HG03442 (cell line): ENCODE measurements at regions not wholly inside any gene's neighbourhood (a gene's known extent, or its start where the extent isn't known, plus 50 kb on each side); places are given as distances from the start of the nearest gene placed in this dataset.

ENCODE experiments used
- ATAC-seq: cut with Tn5 transposase; IDR thresholded peaks from one replicate; pipeline ENCODE4 v1.9.1; 2021; ENCODE audit warnings: mild to moderate bottlenecking, moderate library complexity; ENCODE audit not compliant: unreplicated experiment

GRCh38 chr10:30127120-30127541 is 67.7 kb upstream of the JCAD start:
- ATAC-seq: no peak

DNA sequence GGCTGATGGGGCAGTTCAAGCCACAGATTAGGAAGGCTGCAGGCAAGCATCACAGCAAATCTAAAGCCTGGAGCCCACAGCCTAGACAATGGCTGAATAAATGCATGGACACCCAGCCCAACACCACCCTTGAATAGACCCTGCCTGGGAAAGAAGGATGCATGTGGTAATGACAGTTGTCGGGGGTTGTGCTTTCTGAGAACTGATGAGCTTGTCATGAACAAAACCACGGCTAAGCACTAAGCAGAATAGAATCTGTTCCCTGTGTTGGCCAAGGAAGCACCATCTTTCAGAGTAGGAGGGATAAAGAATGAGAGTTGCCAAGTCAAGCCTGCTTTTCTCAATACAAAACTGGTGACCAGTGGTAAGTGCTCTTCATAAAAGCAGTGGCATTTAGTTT is 66.1 kb upstream of the JCAD start:
- no peak for ATAC-seq

- no peak for ATAC-seq
These were observed 65.3 kb upstream of the JCAD start for GRCh38 chr10:30124704-30125103.

- no peak for ATAC-seq
These were observed 62.0 kb upstream of the JCAD start for GRCh38 chr10:30121401-30121800.

GRCh38 chr10:30118590-30118989 is 59.2 kb upstream of the JCAD start:
- no peak for ATAC-seq

DNA sequence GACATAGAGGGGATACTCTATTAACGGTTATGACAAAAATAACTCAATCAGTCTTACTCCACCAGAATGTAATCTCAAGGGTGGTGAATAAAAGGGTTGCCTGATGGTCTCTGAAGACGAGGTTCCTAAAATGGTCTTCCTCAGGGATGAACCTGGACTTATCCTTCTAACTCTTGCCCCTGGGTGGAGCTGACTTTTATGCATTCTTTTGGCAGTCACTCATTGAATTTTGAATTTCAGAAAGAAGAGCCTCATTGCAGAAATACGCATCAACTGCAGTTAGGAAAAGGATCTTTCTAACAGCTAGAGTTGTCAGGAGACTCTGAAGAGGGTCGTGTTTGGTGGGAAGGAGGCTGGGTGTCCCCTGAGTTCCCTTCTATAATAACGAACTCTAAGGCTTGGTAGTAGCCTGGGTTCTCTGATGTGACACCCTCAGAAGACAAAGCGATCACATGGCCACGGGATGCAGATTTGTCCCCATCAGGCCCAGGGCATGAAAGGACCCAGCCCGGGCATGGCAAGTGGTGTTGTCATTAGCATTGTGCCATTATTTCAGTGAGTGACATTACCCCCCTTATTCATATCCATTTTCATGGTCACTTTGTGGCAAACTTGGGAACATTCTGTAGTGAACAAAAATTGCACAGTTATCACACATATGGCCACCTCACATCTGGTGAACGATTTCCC is 58.6 kb upstream of the JCAD start:
- no peak for ATAC-seq

GRCh38 chr10:30116041-30116491 is 56.7 kb upstream of the JCAD start:
- ATAC-seq: no peak

- ATAC-seq: no peak
These were observed 56.2 kb upstream of the JCAD start for GRCh38 chr10:30115626-30115940.

DNA sequence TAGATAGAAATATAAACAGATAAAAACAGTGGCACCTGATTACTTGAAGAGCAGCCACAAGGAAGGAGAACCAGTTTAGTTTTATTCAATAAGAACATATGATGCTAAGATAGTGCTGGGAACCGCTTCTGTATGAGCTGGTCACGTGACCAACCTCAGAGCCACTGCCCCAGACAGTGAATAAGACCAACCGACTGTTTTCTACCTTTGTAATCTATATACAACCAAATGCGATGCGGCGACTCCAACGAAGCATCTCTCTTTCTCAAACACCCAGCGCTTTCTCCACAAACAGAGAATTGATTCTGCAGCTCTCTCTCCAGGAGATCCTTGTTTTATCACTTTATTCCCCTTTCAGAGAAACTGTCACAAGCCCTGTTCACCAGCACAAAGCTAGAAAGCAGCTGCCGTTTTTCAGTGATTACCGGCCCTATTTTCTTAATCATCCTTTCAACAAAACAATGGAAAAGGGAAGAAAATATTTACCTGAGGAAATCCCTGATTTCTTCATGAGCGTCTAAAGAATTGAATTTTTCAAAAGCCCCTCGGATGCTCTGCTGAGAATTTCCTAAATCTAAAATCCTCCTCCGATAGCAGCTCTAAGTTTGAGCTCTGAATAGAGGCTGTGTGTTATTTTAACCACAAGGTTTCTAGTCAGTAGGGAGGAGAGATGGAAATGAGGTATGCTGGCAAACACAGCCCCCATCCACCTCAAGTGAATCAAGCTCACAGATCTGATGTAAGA is 55.7 kb upstream of the JCAD start:
- no peak for ATAC-seq

DNA sequence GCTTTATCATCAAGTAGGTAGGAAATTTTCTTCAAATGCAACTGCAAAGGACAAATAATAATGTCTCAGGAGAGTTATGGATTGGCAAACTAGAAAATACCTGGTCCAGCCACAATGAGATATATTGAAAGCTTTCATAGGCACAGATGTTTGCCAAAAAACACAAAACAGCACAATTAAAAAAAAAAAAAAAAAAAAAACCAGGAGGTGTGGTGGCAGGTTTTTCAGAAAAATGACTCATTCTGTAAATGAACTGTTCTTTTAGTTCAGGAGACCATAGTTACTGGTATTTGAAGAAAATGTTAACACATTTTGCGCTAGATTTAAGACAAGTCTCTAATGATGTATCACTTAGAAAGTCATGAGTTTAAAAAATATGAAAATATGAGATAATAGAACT is 55.0 kb upstream of the JCAD start:
- no peak for ATAC-seq

DNA sequence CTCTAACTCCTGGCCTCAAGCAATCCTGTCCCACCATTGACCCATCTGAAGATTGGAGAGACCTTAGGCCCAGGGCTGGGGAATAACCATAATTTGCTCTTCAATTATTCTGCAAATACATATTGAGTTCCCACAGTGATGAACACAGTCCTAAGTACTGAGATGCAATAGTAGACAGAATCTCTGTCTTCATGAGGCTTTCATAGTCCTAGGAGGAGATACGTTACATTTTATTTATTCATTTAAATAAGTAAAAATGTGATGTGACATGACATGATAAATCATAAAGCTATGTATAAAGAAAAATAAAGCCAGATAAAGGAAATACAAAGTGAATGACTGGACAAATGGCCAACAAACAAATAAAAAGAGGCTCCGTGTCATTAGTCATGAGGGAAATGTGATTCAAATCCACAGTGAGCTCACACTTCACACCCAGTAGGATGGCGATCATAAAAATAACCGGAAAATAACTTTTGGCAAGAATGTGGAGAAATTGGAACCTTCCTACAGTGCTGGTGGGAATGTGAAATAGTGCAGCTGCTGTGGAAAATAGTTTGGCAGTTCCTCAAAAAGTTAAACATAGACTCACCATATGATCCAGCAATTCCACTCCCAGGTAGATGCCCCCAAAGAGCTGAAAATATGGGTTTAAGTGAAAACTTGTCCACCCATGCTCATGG is 52.1 kb upstream of the JCAD start:
- no peak for ATAC-seq
